Left colon (tissue), 2 donors: ENCODE measurements at regions not wholly inside any gene's neighbourhood (a gene's known extent, or its start where the extent isn't known, plus 50 kb on each side); places are given as distances from the start of the nearest gene placed in this dataset.

ENCODE experiments used
- ATAC-seq: fragments of 200-7000 bp; cut with Tn5 transposase; one replicate; pipeline ENCODE4 v1.9.1; 2020; ENCODE audit warnings: mild to moderate bottlenecking, moderate library complexity
- DNase-seq, 2 donors: peaks; one replicate each; pipeline ENCODE4 v3.0.0-alpha.2; 2020
- intact Hi-C, 2 donors: fragments of 100-400 bp; cut with DNase I in 1 of 2; cut with micrococcal nuclease in 1 of 2; formaldehyde crosslinking; loops; one replicate each; pipeline versions ENCODE4 v1.11.2 to v1.14.0; 2022; cut with DNase I, micrococcal nuclease
- donor health status: DM: no; HTN: no; CAD: no.
- donor health status: DM: yes; HTN: yes; CAD: no.

DNA sequence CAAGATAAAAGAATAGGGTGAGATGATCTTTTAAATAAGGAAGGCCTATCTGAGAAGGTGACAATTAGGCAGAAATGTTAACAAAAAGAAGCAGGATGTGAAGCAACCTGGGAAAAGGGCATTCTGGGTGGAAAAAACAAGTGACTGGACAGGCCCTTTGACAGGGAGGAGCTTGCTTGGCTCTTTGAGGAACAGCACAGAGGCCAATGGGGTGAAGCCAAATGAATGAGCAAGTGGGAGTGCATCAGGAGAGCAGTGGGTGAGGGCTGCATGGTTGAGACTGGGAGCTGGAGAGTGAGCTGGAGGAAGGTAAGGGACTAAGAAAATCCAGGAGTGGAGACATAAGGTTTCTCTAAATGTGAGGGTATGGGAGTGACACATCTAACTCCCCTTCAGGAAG, 126.9 kb downstream of the TDRD15 start:
- ATAC-seq (no peak), DNase-seq (no peak)
- intact Hi-C loops, result no loop called here

DNA sequence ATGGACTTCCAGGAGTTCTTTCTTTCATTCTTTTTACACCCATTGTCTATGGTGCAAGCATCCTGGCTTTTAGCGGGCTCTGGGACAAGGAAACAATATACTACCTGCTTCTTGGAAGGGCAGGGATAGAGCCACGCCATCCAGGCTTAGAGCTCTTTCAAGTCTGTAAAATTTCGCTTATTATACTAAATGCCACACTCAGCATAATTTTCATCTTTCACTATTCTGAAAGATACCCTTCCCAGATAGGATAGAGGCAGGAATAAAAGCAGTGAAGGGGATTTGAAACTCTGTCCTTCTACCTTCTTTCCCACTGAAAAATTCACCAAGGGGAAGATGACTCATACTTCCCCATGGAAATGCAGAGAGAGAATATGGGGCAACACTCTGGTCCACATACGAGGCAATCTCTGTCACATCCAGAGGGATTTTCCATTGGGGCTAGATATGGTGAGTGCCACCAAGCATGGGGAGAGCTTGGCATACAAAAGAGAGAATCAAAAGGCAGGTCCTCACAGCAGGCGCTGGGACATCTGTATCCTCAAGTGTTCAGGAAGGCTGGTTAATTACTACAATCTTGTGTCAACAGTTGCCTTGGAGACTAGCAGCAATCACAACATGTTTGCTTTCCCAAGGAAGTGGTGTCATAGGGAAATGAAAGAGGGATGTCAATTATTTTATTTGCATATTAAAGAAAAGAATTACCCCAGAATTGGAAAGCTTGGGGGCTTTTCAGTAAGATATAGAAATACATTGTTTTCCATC, 127.6 kb downstream of the TDRD15 start:
- ATAC-seq, result peak; percentile 87
- DNase-seq, result no peak
- intact Hi-C loops, result no loop called here

DNA sequence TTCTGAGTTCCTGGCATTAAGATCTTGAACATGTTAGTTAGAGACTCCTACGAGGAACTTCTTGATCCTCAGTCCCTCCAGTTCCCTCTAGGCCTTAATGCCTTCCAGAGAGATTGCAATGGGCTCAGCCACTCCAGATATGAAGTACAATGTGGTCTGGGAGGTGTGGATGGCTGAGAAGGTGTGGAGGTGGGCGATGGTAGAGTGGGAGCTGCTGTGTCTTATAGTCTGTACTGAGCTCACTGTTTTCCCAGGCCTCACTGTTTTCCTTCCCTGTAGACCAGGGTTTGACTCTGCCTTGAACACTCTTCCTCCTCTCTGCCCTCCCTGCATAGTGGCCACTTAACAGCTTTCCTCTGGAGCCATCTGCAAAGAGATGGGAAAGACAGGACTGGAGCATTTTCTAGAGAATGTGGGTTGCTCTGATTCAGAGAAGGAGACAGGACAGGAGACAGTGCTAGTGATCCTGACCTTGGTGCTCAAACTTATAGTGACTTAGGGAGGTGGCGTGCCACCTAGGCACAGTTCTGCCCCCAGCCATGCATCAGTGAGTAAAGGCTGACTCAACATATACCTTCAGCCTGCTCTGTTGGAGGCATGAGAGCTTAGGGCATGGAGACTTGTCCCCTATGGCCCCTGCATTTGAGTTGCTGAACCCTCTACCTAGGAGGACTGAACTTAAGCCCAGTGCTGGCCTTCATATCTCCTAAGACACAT, 129.7 kb downstream of the TDRD15 start:
- intact Hi-C loops, result no loop called here
- ATAC-seq (no peak), DNase-seq (no peak)

DNA sequence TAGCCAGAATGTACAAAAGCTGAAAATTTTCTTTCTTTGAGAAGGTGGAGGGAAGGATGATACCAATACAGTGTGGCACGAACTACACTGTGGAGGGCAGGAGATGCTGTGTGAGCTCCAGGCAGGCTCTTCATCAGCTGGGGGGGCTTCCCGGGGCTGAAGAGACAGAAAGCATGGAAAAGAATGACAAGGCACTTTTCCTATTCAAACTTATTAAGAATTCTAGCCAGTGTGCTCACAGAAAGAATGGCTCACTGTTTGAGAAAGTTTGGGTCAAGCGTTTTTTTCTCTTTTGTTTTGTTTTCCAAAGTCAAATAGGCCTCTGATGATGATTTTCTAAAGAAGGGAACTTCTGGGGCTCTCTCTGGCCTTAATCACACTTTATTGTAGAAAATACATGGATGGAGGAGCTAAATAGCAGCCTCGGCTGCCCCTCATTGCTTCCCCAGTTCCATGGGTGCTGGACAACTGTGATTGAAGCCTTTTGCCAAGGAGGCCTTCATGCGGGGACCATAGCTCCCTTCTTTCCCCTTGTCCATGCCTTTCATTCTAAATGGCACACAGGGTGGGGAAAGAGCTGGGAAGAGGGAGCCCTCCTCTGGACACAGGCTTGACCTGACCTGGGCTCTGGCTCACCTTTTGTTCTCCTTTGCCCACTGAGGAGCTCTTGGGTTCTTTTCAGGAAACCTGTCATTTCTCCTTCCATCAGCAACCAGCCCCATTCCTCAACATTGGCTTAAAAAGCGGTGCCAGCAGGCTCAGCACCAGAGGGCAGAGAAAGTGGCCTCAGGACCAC, 130.6 kb downstream of the TDRD15 start:
- DNase-seq (no peak), ATAC-seq (no peak)
- intact Hi-C loops, result no loop called here

DNA sequence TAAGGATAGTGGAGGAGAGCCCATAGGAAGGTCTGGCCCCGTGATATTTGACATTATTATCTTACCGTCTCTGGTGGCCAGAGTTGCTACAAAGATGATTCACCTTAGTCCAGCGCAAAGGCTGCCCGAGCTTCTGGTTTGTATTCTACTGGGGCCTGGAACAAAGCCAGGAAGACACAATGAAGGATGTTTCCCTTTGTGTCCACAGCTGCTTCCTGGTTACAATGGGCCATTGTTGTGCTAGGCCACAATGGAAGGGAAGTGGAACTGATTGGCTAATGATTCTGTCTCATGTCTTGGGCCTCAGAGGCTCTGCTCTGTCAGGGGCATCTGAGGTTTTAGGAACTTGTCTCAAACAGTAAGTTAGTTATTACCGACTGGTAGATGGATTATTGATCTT, 132.2 kb downstream of the TDRD15 start:
- intact Hi-C loops, result no loop called here

DNA sequence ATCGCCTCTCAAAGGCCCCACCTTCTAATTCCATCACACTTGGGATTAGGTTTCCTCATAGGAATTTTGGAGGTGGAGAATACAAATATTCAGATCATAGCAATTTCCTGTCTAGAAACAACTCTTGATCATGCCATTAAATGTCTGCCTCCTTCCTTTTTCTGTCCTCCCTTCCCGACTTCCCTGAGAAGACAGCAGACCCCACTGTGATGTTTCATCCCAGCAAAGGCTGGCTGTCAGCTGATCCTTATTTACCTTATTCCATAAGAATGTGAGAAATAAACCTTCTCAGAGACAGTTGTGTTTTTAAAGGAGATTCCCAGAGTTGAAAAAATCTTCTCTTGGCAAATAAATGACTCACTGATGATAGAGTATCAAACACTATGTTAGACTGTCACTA, 133.9 kb downstream of the TDRD15 start:
- intact Hi-C loops, result no loop called here

More for the DNA sequence above, 132.2 kb downstream of the TDRD15 start:
- peak; percentile 44 to 64 for DNase-seq
- peak; percentile 84 for ATAC-seq

DNA sequence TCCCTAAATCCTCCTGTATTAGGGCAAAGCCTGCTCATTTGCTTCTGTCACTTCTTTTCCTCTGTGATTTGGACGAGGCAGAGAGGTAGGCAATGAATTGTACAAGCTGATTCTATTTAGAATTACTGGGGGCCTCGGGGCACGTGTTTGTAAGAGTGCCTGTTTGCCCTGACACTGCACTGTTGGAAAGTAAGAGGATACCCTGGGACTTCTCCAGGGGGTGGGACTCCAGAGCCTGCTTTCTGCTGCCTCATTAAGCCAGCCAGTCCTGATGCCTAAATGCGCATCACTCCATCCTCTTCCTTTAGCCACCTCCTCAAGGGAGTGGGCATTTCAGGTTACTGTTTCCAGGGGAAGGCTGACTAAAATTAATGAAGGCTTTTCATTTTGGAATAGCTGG, 134.3 kb downstream of the TDRD15 start:
- ATAC-seq, result no peak
- intact Hi-C loops, result no loop called here
- no peak for DNase-seq

More for the DNA sequence above, 133.9 kb downstream of the TDRD15 start:
- DNase-seq (no peak), ATAC-seq (no peak)

DNA sequence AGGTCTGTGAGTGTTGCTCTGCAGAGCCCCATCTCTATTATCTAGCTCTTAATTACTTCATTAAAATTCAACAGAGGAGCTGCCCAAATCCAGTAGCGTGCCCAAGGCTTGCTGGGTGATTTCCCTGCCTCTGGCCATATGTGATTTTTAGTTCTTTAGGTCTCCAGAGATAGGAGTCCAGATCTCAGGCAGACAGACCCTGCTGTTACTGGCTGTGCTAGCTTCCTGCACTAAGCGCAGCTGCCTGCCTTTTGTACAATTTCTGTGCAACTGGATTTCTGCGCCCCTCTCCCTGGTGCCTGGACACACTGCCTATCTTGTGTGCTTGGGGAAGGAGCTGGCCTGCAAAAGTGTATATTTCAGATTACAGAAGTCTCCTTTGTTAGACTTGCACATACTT, 136.5 kb downstream of the TDRD15 start:
- intact Hi-C loops, result no loop called here
- ATAC-seq (no peak), DNase-seq (no peak)

DNA sequence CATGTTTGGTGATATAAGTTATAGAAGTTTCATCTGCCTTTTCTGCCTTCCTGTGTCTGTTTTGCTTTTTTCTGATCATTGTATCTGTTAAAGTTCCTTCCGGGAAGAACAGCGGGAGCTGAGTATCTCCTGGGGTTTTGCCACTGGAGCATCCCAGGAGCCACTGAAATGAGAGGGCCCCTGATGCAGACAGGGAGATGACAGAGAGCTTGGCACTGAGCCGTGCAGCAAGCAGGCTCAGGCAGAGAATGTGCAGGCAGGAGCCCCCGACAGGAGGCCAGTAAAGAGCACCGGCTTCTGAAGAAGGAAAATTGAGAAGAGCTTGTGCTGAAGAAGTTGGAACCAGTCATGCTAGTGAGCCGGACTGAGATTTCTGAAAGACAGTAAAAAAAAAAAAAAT, 137.8 kb downstream of the TDRD15 start:
- intact Hi-C loops, result no loop called here
- no peak for ATAC-seq

DNA sequence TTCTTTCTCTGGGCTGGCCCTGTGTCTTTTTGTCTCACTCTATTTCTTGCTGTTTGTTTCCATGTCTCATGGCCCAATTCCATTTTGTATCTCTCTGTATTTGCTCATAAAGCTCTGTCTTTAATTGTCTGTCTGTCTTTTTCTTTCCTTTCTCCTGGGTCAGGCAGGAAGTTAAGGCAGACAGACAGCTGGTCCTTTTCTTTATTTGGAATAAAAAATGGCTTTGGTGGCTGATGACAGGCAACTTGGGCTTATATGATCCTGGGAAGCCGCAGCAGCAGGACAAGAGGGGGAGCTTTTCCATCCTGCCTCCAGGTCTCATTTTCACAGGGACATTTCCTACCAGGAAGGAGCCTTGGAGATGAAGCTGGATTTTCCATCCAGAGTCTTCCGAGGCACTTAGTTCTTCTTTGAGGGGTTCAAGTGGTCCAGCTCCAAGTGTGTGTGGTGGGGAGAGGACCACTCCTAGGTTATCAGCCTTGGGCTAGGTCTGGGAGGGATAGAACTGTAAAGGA, 138.7 kb downstream of the TDRD15 start:
- intact Hi-C loops, result no loop called here
- DNase-seq, result no peak
- no peak for ATAC-seq

More for the DNA sequence above, 137.8 kb downstream of the TDRD15 start:
- no peak for DNase-seq

DNA sequence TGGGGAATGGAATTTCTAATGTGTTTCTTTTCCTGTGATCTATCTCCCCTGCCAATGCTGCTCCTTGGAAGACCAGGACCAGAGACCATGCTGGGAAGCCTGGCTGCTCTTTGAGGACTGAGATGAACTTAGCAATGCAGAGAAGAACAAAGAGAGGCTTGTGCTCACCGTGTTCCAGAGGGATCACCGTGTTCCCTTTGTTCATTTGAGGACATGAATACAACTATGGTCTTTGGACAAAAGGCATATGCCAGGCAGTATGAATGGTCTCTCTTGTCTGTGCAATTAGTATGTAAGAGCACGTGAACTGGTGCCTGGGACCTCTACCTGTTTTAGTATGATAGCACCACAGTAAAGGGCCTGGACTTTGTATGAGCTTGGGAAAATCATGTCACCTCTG, 139.9 kb downstream of the TDRD15 start:
- ATAC-seq (no peak), DNase-seq (no peak)
- intact Hi-C loops, result no loop called here

DNA sequence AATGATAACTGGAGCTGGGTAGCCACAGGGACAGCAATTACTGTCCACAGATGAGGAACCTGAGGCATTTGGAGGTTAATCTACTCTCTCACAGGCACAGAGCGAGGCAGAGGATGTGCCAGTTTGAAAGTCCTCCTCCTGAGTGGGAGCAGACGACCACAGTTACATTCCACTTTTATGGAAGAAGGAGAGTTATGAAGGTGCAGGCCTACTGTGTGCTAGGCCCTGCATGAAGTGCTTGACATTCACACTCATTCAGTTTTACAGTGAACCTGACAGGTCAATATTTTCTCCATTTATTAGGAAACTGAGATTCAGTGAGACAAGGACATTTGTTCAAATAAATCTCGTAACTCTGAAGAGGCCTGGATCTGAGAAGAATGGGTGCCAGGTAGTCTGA, 142.0 kb downstream of the TDRD15 start:
- ATAC-seq (no peak), DNase-seq (no peak)
- intact Hi-C loops, result no loop called here

DNA sequence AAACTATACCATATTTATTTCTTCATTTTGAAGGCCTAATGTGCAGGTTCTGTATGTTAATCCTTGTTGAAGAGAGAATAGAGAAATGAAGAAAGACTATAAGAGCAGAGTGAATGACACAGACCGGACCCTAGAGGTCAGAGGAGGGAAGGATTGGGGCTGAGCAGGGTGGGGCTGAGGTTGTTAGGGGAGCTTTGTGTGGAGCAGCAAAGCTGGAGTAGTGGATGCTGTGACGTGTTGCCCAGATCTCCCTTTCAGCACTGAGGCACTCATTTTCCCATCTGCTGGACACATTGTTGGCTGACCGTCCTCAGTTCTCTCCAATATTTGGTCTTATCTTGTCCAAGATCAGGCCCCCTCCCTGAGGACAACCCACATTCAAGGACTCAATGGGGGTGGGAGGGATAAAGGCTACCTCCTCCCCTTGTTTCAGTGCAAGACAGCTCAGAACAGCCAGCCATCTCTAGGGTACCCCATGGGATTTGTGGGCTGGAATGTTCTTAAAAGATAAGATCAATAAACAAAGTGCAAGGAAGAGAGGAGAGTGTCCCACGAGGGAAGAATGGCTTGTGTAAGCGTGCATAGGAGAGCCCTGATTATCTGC, 143.6 kb downstream of the TDRD15 start:
- DNase-seq (no peak), ATAC-seq (no peak)
- intact Hi-C loops, result no loop called here

DNA sequence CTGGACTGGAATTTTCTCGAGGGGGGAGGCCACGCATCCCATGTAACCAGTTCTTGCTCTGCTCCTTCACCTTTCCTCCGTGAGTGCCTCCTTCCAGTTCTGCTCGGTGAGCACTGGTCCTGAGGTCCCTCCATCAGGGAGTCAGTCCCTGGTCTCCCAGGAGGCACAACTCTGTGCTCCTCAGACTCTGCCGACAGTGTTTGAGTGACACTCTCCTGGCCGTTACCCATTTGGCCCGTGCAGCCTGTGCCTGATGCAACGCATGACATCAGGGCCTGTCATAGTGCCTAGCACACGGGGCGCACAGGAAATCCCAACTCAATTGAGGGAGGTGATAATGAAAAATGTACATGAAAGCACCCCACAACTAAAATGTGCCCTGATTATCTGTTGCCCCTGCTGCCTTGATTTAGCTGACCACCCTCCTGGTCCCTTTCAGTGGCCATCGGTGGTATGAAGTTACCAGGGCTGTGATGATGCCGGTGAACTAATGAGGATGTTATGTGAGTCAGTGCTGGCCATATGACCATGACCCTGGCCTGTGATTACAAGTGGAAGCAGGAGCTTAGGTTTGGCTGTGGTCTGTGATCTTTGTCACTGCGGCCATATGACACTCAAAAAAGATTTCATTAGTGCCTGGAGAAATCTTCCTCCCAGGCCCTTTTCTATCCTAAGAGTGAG, 144.6 kb downstream of the TDRD15 start:
- intact Hi-C loops, result no loop called here
- DNase-seq, result no peak
- no peak for ATAC-seq

DNA sequence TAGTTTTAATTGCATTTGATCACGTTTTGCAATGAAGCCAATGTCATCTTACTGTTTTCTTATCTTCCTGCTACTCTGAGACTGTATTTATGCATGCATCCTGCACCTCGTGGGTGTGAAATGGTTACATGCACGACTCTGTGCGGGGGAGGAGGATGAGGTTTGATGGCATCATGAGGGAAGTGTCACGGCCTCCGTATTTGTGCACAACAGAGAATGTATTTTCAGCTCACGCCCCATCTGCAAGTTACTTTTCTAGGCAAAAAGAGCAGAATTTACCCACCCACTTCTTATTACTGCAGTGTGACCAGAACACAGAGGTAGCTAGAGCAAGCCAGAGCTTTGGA, 145.1 kb downstream of the TDRD15 start:
- intact Hi-C loops, result no loop called here
- ATAC-seq (no peak), DNase-seq (no peak)

DNA sequence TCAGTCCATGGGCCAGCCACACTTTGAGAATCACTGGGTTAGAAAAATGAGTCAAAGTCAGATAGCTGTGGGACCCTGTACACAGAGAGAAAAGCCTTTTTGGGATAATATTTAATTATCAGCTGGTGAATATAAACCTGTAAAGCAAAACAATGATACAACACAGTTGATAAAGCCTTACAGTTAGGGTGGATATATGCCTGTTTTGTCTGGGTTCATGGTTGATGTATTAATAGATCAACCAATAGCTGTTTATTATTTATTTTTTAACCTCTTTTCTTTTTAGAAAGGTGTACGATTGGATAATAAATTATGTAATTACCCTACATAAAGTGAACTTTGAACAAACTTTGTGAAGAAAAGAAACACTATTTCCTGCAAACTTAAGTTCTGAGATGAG, 145.6 kb downstream of the TDRD15 start:
- intact Hi-C loops, result no loop called here
- DNase-seq, result no peak
- no peak for ATAC-seq

DNA sequence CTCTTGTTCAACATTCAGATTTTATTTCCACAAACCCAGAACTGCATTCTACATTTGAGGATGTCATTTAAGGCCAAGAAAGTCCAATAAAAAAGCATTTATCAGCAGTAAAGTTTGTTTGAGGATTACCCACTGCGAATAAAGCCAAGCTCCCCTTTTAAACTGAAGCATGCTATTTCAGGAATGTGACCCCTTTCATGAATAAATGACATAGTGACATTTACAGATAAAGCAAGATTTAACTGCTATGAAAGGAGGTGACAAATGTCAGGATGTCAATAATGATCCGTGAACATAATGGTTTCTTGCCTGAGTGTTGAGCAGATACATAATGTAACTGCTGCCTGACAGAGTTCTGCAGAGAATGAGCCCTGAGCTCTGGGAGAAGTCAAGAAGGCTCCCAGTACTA, 146.3 kb downstream of the TDRD15 start:
- no peak for DNase-seq
- intact Hi-C loops, result no loop called here
- no peak for ATAC-seq

DNA sequence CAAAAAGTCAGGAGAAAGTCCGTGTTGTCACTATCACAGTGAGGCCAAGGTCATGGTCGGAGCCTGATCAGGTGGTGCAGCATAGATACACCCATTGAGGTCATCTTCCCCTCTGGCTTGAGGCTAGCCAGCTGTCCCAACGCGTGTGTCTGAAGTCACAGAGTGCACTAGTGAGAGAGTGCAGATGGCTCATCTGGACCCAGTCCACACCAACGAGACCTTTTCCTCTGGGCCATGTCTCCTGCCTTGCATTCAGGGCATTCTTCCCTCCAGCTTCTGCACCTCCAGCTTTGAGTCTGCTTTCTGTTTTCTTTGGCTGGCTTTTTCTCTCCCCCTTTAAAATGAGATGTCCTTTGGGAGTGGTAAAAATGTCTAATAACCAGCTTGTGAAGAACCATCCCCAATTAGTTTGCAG, 146.9 kb downstream of the TDRD15 start:
- ATAC-seq (no peak), DNase-seq (peak in 1 of 2 donors; percentile 28)
- intact Hi-C loops, result no loop called here

DNA sequence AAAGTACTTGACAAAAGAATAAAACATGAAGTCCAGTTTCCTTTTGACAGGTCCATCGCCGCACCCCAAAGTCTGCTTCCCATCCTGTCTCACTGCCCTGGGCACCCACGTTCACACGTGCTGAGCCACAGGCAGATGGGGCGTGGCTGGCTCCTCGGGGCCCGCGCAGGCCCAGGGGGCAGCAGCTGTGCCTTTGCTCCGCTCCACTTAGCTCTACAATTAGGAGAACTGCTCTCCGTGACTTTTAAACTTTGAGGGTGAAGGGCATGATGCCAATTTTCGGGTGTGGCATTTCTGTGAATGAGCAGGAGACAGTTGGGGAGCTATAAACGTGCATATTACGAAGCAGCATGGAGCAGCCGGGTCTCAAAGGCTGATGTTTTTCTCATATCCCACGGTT, 152.4 kb downstream of the TDRD15 start:
- peak; percentile 58 for DNase-seq
- ATAC-seq, result peak; percentile 57
- intact Hi-C loops, result no loop called here
